MM.1S (cell line): ENCODE measurements at regions not wholly inside any gene's neighbourhood (a gene's known extent, or its start where the extent isn't known, plus 50 kb on each side); places are given as distances from the start of the nearest gene placed in this dataset.

ENCODE experiments used
- DNase-seq: peaks from one replicate; pipeline ENCODE4 v3.0.0-alpha.2; 2015
- H2AFZ ChIP-seq: fragments of 300-600 bp; sonication (generic); 2 replicates; pipeline ENCODE4 v1.6.0; 2016; ENCODE audit warnings: antibody characterized with exemption, low read length
- H3F3A ChIP-seq: fragments of 300-600 bp; sonication (generic); 2 replicates; pipeline ENCODE4 v1.6.1; 2016; ENCODE audit warnings: mild to moderate bottlenecking, antibody characterized with exemption, low read length, moderate library complexity, mixed read lengths; ENCODE audit not compliant: insufficient read depth
- H3K27ac ChIP-seq: fragments of 300-600 bp; sonication (generic); 2 replicates; pipeline ENCODE4 v1.5.1; 2016; ENCODE audit warnings: mild to moderate bottlenecking, low read length
- H3K27me3 ChIP-seq: fragments of 300-600 bp; sonication (generic); replicated peaks from 2 replicates; pipeline ENCODE4 v1.6.0; 2016; ENCODE audit warnings: low read length; ENCODE audit not compliant: insufficient read depth
- H3K36me3 ChIP-seq: fragments of 300-600 bp; sonication (generic); replicated peaks from 2 replicates; pipeline ENCODE4 v1.6.1; 2016; ENCODE audit warnings: mild to moderate bottlenecking, low read length, mixed read lengths; ENCODE audit not compliant: insufficient read depth
- H3K4me1 ChIP-seq: fragments of 300-600 bp; sonication (generic); 2 replicates; pipeline ENCODE4 v1.6.1; 2016; ENCODE audit warnings: low read length, mixed read lengths
- H3K4me2 ChIP-seq: fragments of 300-600 bp; sonication (generic); 2 replicates; pipeline ENCODE4 v1.6.0; 2016; ENCODE audit warnings: low read depth, low read length
- H3K4me3 ChIP-seq: fragments of 300-600 bp; sonication (generic); 2 replicates; pipeline ENCODE4 v1.5.1; 2016; ENCODE audit warnings: low read length, mixed read lengths
- H3K79me2 ChIP-seq: fragments of 300-600 bp; sonication (generic); 2 replicates; pipeline ENCODE4 v1.6.1; 2016; ENCODE audit warnings: mixed run types, low read length, mixed read lengths
- H3K9ac ChIP-seq: fragments of 300-600 bp; sonication (generic); 2 replicates; pipeline ENCODE4 v1.6.1; 2016; ENCODE audit warnings: low read length, mixed read lengths
- H3K9me2 ChIP-seq: fragments of 300-600 bp; sonication (generic); replicated peaks from 2 replicates; pipeline ENCODE4 v1.6.1; 2016; ENCODE audit warnings: mild to moderate bottlenecking, low read length, mixed read lengths; ENCODE audit not compliant: insufficient read depth
- H3K9me3 ChIP-seq: fragments of 300-600 bp; sonication (generic); replicated peaks from 2 replicates; pipeline ENCODE4 v1.6.1; 2016; ENCODE audit warnings: mild to moderate bottlenecking, low read length, mixed read lengths; ENCODE audit not compliant: insufficient read depth
- H4K20me1 ChIP-seq: fragments of 300-600 bp; sonication (generic); 2 replicates; pipeline ENCODE4 v1.6.1; 2016; ENCODE audit warnings: mild to moderate bottlenecking, low read length, moderate library complexity, mixed read lengths; ENCODE audit not compliant: insufficient read depth
- EZH2 ChIP-seq: fragments of 300-600 bp; sonication (generic); optimal IDR thresholded peaks from 2 replicates; pipeline ENCODE3; 2017; ENCODE audit warnings: low read depth, mild to moderate bottlenecking, antibody characterized with exemption, low read length, mixed read lengths
- EZH2phosphoT487 ChIP-seq: fragments of 300-600 bp; sonication (generic); IDR thresholded peaks from 2 replicates; pipeline ENCODE4 v1.6.1; 2018; ENCODE audit warnings: antibody characterized with exemption, low read length
- TF ChIP-seq, protein P1 (sequence below): fragments of 300-600 bp; sonication (generic); IDR thresholded peaks from 2 replicates; pipeline ENCODE4 v1.5.1; 2016; ENCODE audit warnings: antibody characterized with exemption, low read length, mixed read lengths

DNA sequence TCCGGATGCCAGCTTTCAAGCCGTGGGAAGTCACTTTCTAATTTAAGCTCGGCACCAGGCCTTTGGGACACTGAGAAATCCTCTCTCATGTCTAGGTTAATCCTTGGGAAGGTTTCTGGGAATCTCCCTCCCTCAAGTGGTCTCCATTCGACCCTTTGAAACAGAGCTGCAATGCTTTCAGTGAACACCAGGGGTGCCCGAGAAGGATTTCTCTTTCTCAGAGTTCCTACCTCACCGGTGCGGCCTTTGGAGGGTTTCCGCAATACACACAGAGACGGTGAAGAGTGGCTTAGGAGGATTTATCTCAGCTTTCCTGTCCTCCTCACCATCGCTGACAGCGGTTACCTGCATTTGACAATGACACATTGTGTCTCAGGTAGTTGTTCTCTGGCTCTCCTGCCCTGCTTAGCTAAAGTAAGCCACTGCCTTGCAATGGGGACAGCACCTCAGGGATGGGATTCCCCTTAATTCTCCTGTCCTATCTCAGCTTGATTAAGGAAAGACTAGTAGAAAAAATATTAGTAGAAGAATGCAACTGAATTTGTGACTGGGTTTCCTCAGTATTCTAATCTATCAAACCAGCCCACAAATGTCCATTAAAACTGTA, 180.6 kb downstream of the GABRG2 start:
- no peak overlapping the region for H3K27ac ChIP-seq
- no peaks in the 10 kb centered on the region for H4K20me1 ChIP-seq
- H3K4me3 ChIP-seq, result no peak overlapping the region
- H3K4me1 ChIP-seq, result no peaks in the 10 kb centered on the region
- no peak overlapping the region for H3K9ac ChIP-seq
- H3K4me2 ChIP-seq, result no peak overlapping the region
- no peaks in the 10 kb centered on the region for H3F3A ChIP-seq
- H3K9me3 ChIP-seq, result no peaks in the 10 kb centered on the region
- TF ChIP-seq, protein P1, sequence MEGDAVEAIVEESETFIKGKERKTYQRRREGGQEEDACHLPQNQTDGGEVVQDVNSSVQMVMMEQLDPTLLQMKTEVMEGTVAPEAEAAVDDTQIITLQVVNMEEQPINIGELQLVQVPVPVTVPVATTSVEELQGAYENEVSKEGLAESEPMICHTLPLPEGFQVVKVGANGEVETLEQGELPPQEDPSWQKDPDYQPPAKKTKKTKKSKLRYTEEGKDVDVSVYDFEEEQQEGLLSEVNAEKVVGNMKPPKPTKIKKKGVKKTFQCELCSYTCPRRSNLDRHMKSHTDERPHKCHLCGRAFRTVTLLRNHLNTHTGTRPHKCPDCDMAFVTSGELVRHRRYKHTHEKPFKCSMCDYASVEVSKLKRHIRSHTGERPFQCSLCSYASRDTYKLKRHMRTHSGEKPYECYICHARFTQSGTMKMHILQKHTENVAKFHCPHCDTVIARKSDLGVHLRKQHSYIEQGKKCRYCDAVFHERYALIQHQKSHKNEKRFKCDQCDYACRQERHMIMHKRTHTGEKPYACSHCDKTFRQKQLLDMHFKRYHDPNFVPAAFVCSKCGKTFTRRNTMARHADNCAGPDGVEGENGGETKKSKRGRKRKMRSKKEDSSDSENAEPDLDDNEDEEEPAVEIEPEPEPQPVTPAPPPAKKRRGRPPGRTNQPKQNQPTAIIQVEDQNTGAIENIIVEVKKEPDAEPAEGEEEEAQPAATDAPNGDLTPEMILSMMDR, result peak; percentile 31
- no peak for TF ChIP-seq EZH2phosphoT487
- H3K27me3 ChIP-seq, result no peaks in the 10 kb centered on the region
- H3K36me3 ChIP-seq, result no peaks in the 10 kb centered on the region
- no peak for DNase-seq
- no peaks in the 10 kb centered on the region for H3K9me2 ChIP-seq
- no peak overlapping the region for H2AFZ ChIP-seq
- H3K79me2 ChIP-seq, result no peaks in the 10 kb centered on the region

DNA sequence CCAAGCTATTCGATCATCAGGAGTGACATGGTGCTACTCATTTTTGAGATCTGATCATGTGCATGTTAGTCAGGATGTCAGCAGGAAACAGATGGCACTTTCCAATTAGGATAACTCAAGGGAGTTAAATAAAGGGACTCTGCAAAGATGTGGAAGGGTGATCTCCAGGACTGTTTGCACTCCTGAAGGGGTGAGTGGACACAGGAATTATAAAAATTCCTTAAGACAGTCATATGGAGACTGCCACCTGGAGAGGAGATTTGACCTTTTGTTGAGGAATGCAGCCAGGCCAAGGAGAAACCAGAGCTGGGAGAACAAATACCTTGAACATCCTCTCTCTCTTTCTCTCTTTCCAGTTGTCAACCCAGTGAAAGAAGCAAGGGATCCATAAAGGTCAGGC, 189.1 kb downstream of the GABRG2 start:
- Histone ChIP-seq H3K4me2 (no peak overlapping the region), H2AFZ (no peak overlapping the region)

DNA sequence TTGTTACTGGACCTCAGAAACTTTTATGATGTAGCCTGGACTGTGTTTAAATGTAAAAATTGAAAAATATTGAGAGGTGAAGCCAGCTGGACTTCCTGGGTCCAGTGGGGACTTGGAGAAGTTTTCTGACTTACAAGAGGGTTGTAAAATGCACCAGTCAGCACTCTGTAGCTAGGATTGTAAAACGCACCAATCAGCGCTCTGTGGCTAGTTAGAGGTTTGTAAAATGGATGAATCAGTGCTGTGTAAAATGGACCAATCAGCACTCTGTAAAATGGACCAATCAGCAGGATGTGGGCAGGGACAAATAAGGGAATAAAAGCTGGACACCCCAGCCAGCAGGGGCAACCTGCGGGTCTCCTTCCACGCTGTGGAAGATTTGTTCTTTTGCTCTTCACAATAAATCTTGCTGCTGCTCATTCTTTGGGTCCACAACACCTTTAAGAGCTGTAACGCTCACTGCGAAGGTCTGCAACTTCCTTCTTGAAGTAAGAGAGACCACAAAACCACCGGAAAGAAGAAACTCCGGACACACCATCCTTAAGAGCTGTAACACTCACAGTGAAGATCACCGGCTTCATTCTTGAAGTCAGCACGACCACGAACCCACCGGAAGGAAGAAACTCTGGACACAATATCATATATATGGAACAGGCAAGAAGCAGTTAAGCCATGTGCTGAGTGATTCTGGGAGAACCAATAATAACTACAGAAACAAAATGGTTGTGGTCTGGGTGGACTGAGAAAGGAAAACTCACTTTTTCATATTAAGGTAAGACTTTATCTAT, 201.3 kb downstream of the GABRG2 start:
- H3K79me2 ChIP-seq, result no peaks in the 10 kb centered on the region
- peak; percentile 62 for DNase-seq
- peak overlapping the region; percentile 20; the same call in 1 of the 2 replicates for H3K4me2 ChIP-seq
- H3K4me1 ChIP-seq, result no peaks in the 10 kb centered on the region
- H3K27me3 ChIP-seq, result no peaks in the 10 kb centered on the region
- H3K9ac ChIP-seq, result no peak overlapping the region
- H3K4me3 ChIP-seq, result no peak overlapping the region
- H2AFZ ChIP-seq, result no peak overlapping the region
- no peaks in the 10 kb centered on the region for H3K9me2 ChIP-seq
- no peak overlapping the region for H3K27ac ChIP-seq
- no peaks in the 10 kb centered on the region for H3F3A ChIP-seq
- no peak for TF ChIP-seq EZH2
- no peaks in the 10 kb centered on the region for H3K36me3 ChIP-seq
- no peaks in the 10 kb centered on the region for H3K9me3 ChIP-seq
- no peaks in the 10 kb centered on the region for H4K20me1 ChIP-seq

More for the DNA sequence above, 189.1 kb downstream of the GABRG2 start:
- no peak for DNase-seq
- Histone ChIP-seq H3K27me3 (no peaks in the 10 kb centered on the region), H3K36me3 (no peaks in the 10 kb centered on the region), H3K4me1 (no peaks in the 10 kb centered on the region), H3K27ac (no peak overlapping the region), H3F3A (no peaks in the 10 kb centered on the region), H3K79me2 (no peaks in the 10 kb centered on the region), H3K4me3 (no peak overlapping the region), H4K20me1 (no peaks in the 10 kb centered on the region), H3K9me2 (no peaks in the 10 kb centered on the region; the same call in 1 of the 2 replicates), H3K9me3 (no peaks in the 10 kb centered on the region), H3K9ac (no peak overlapping the region)
- TF ChIP-seq, protein P1, result no peak
- TF ChIP-seq EZH2 (no peak), EZH2phosphoT487 (no peak)

DNA sequence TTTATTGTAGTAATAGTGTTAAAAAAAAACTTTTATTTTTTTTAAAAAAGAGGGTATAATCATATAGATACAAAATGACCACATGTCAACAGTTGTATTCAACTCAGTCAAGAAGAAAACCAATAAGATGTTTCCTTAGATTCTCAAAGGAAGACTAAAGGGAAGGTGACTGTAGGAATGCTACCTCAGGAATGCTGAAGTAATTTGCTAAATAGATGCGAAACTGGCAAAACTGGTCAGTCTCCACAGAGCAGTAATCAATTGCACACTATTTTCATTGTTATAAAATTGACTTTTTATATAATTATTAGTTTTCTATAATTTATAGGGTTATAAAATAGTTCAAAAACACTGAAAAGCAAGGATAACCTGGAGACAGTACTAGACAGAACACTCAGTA, 204.8 kb downstream of the GABRG2 start:
- Histone ChIP-seq H3K9ac (no peak overlapping the region), H3K4me1 (no peaks in the 10 kb centered on the region), H3K9me2 (no peaks in the 10 kb centered on the region), H3K79me2 (no peaks in the 10 kb centered on the region), H2AFZ (no peak overlapping the region), H3K9me3 (no peaks in the 10 kb centered on the region), H3K4me2 (no peak overlapping the region), H4K20me1 (no peaks in the 10 kb centered on the region), H3K36me3 (no peaks in the 10 kb centered on the region), H3F3A (no peaks in the 10 kb centered on the region), H3K4me3 (no peak overlapping the region), H3K27me3 (no peaks in the 10 kb centered on the region), H3K27ac (no peak overlapping the region)
- TF ChIP-seq, protein P1, result no peak
- TF ChIP-seq EZH2 (no peak), EZH2phosphoT487 (no peak)
- DNase-seq, result no peak
